PC-3 (cell line): ENCODE measurements at regions not wholly inside any gene's neighbourhood (a gene's known extent, or its start where the extent isn't known, plus 50 kb on each side); places are given as distances from the start of the nearest gene placed in this dataset.

ENCODE experiments used
- CTCF ChIP-seq: fragments of 300-600 bp; sonication (generic); conservative IDR thresholded peaks from 2 replicates; pipeline ENCODE4 v1.5.1; 2017; ENCODE audit warnings: antibody characterized with exemption, low read depth, mild to moderate bottlenecking, low read length
- EZH2phosphoT487 ChIP-seq: fragments of 300-600 bp; sonication (generic); IDR thresholded peaks from 2 replicates; pipeline ENCODE4 v1.6.1; 2018; ENCODE audit warnings: mild to moderate bottlenecking, antibody characterized with exemption, low read length, borderline replicate concordance

GRCh38 chr10:111486346-111486745 is 409.5 kb downstream of the ADRA2A start:
- no peak for TF ChIP-seq CTCF
- no peak for TF ChIP-seq EZH2phosphoT487
